ENCODE measurements at regions not wholly inside any gene's neighbourhood (a gene's known extent, or its start where the extent isn't known, plus 50 kb on each side); places are given as distances from the start of the nearest gene placed in this dataset.

GRCh38 chr9:13934416-13934815 lies 379.5 kb downstream of the NFIB start:
- TF ChIP-seq POLR2AphosphoS5 (IDR thresholded peaks at IDR 0.05; ENCODE audit: insufficient read depth in 1 of 2, low read depth in 1 of 2) (no peak), CTCF (IDR thresholded peaks at IDR 0.05) (no peak)

All from vagina (tissue), 2 donors.